ENCODE measurements at regions not wholly inside any gene's neighbourhood (a gene's known extent, or its start where the extent isn't known, plus 50 kb on each side); places are given as distances from the start of the nearest gene placed in this dataset.
"Not testable (repeated sequence)": the region's sequence is repeated elsewhere in the genome, so short reads cannot be mapped to it uniquely, and the experiment has no call there.

GRCh38 chr6:140345935-140346334, 971.5 kb upstream of the CITED2 start:
- no peak for DNase-seq

GRCh38 chr6:140344142-140344913, 969.9 kb upstream of the CITED2 start:
- DNase-seq: no peak

- DNase-seq: no peak
Observed at GRCh38 chr6:140343128-140343527, 968.7 kb upstream of the CITED2 start.

- no peak for DNase-seq
Observed at GRCh38 chr6:140341272-140341671, 966.8 kb upstream of the CITED2 start.

GRCh38 chr6:140340795-140341194, 966.3 kb upstream of the CITED2 start:
- no peak for DNase-seq

- DNase-seq: not testable (repeated sequence)
Observed at GRCh38 chr6:140339084-140339483, 964.6 kb upstream of the CITED2 start.

- DNase-seq: no peak
Observed at GRCh38 chr6:140321891-140322290, 947.4 kb upstream of the CITED2 start.

GRCh38 chr6:140320081-140321080, 945.9 kb upstream of the CITED2 start:
- no peak for DNase-seq

- DNase-seq: no peak
Observed at GRCh38 chr6:140319209-140319608, 944.8 kb upstream of the CITED2 start.

GRCh38 chr6:140318408-140318807, 944.0 kb upstream of the CITED2 start:
- DNase-seq: no peak

GRCh38 chr6:140317950-140318349, 943.5 kb upstream of the CITED2 start:
- DNase-seq: no peak

- DNase-seq: peak; percentile 3
Observed at GRCh38 chr6:140316966-140317365, 942.5 kb upstream of the CITED2 start.

- no peak for DNase-seq
Observed at GRCh38 chr6:140314682-140315081, 940.2 kb upstream of the CITED2 start.

- DNase-seq: no peak
Observed at GRCh38 chr6:140311146-140311545, 936.7 kb upstream of the CITED2 start.

GRCh38 chr6:140303218-140303949, 928.9 kb upstream of the CITED2 start:
- DNase-seq: no peak

GRCh38 chr6:140300331-140300730, 925.9 kb upstream of the CITED2 start:
- no peak for DNase-seq

- no peak for DNase-seq
Observed at GRCh38 chr6:140289186-140289585, 914.7 kb upstream of the CITED2 start.

GRCh38 chr6:140285998-140286690, 911.7 kb upstream of the CITED2 start:
- no peak for DNase-seq

GRCh38 chr6:140285471-140285870, 911.0 kb upstream of the CITED2 start:
- no peak for DNase-seq

GRCh38 chr6:140284871-140285270, 910.4 kb upstream of the CITED2 start:
- no peak for DNase-seq

GRCh38 chr6:140283197-140283596, 908.7 kb upstream of the CITED2 start:
- no peak for DNase-seq

GRCh38 chr6:140281767-140282166, 907.3 kb upstream of the CITED2 start:
- DNase-seq: no peak
